ENCODE measurements at regions not wholly inside any gene's neighbourhood (a gene's known extent, or its start where the extent isn't known, plus 50 kb on each side); places are given as distances from the start of the nearest gene placed in this dataset.
A peak's percentile ranks its signal among the peaks of the same experiment; 100 is the strongest.
"Not testable (repeated sequence)": the region's sequence is repeated elsewhere in the genome, so short reads cannot be mapped to it uniquely, and the experiment has no call there.

- DNase-seq = no peak
These were observed 99.7 kb upstream of the CTDP1 start for GRCh38 chr18:79579807-79580497.

GRCh38 chr18:79580498-79581171 is 99.0 kb upstream of the CTDP1 start:
- no peak for DNase-seq

- no peak for DNase-seq
These were observed 98.2 kb upstream of the CTDP1 start for GRCh38 chr18:79581406-79581805.

- no peak for DNase-seq
These were observed 97.7 kb upstream of the CTDP1 start for GRCh38 chr18:79581911-79582310.

GRCh38 chr18:79582978-79583377 is 96.6 kb upstream of the CTDP1 start:
- DNase-seq = no peak

- no peak for DNase-seq
These were observed 96.2 kb upstream of the CTDP1 start for GRCh38 chr18:79583426-79583825.

- no peak for DNase-seq
These were observed 95.6 kb upstream of the CTDP1 start for GRCh38 chr18:79583984-79584401.

GRCh38 chr18:79584491-79585394 is 94.9 kb upstream of the CTDP1 start:
- no peak for DNase-seq

GRCh38 chr18:79585395-79586370 is 93.9 kb upstream of the CTDP1 start:
- DNase-seq = no peak

- no peak for DNase-seq
These were observed 93.0 kb upstream of the CTDP1 start for GRCh38 chr18:79586436-79587225.

- DNase-seq = no peak
These were observed 92.3 kb upstream of the CTDP1 start for GRCh38 chr18:79587226-79587741.

GRCh38 chr18:79587779-79588635 is 91.6 kb upstream of the CTDP1 start:
- no peak for DNase-seq

- peak in 30 of 51 donors; percentile 14 to 83 (median 40) for DNase-seq
These were observed 90.7 kb upstream of the CTDP1 start for GRCh38 chr18:79588636-79589481.

- DNase-seq = no peak
These were observed 90.0 kb upstream of the CTDP1 start for GRCh38 chr18:79589601-79590091.

- peak in 15 of 51 donors; percentile 6 to 56 (median 28) for DNase-seq
These were observed 89.2 kb upstream of the CTDP1 start for GRCh38 chr18:79590191-79591031.

GRCh38 chr18:79591032-79591308 is 88.6 kb upstream of the CTDP1 start:
- DNase-seq = no peak

GRCh38 chr18:79592684-79593083 is 86.9 kb upstream of the CTDP1 start:
- DNase-seq = not testable (repeated sequence)

All from hypothalamus (tissue), 51 donors.